ENCODE measurements at regions not wholly inside any gene's neighbourhood (a gene's known extent, or its start where the extent isn't known, plus 50 kb on each side); places are given as distances from the start of the nearest gene placed in this dataset.
A peak's percentile ranks its signal among the peaks of the same experiment; 100 is the strongest.

- DNase-seq (ENCODE audit: low spot score in 2 of 2) (no peak), ATAC-seq (no peak)
- Mint-ChIP-seq H3K4me3 (no peak overlapping the region), H3K9me3 (no peaks in the 10 kb centered on the region), H3K4me1 (no peaks in the 10 kb centered on the region), H3K27ac (no peak overlapping the region), H3K36me3 (no peaks in the 10 kb centered on the region)
Measured at GRCh38 chr1:87558921-87559320, 230.2 kb downstream of the LMO4 start.

- no peak for DNase-seq (ENCODE audit: low spot score in 2 of 2)
- Mint-ChIP-seq H3K9me3 (no peaks in the 10 kb centered on the region), H3K4me1 (no peaks in the 10 kb centered on the region), H3K27ac (no peak overlapping the region), H3K36me3 (no peaks in the 10 kb centered on the region), H3K4me3 (no peak overlapping the region)
- no peak for ATAC-seq
Measured at GRCh38 chr1:87560137-87560536, 231.5 kb downstream of the LMO4 start.

- ATAC-seq (no peak), DNase-seq (ENCODE audit: low spot score in 2 of 2) (no peak)
- Mint-ChIP-seq H3K36me3 (no peaks in the 10 kb centered on the region), H3K9me3 (no peaks in the 10 kb centered on the region), H3K27ac (no peak overlapping the region), H3K4me1 (no peaks in the 10 kb centered on the region), H3K4me3 (no peak overlapping the region)
Measured at GRCh38 chr1:87560601-87561360, 232.1 kb downstream of the LMO4 start.

- Mint-ChIP-seq H3K36me3 (no peaks in the 10 kb centered on the region), H3K4me1 (no peaks in the 10 kb centered on the region), H3K27ac (no peak overlapping the region), H3K4me3 (no peak overlapping the region), H3K9me3 (no peaks in the 10 kb centered on the region)
- ATAC-seq: no peak
- no peak for DNase-seq (ENCODE audit: low spot score in 2 of 2)
Measured at GRCh38 chr1:87563211-87563610, 234.5 kb downstream of the LMO4 start.

- H3K27ac Mint-ChIP-seq: no peak overlapping the region
- no peak overlapping the region for H3K4me3 Mint-ChIP-seq
- no peak for ATAC-seq
- no peaks in the 10 kb centered on the region for H3K36me3 Mint-ChIP-seq
- H3K4me1 Mint-ChIP-seq: no peaks in the 10 kb centered on the region
- no peaks in the 10 kb centered on the region for H3K9me3 Mint-ChIP-seq
- DNase-seq (ENCODE audit: low spot score in 2 of 2): no peak
Measured at GRCh38 chr1:87565861-87566260, 237.2 kb downstream of the LMO4 start.

GRCh38 chr1:87568005-87568404 is 239.3 kb downstream of the LMO4 start:
- H3K4me1 Mint-ChIP-seq: no peaks in the 10 kb centered on the region
- no peak overlapping the region for H3K4me3 Mint-ChIP-seq
- H3K9me3 Mint-ChIP-seq: no peaks in the 10 kb centered on the region
- H3K36me3 Mint-ChIP-seq: no peaks in the 10 kb centered on the region
- ATAC-seq: no peak
- H3K27ac Mint-ChIP-seq: no peak overlapping the region
- no peak for DNase-seq (ENCODE audit: low spot score in 2 of 2)

GRCh38 chr1:87568911-87569310 is 240.2 kb downstream of the LMO4 start:
- Mint-ChIP-seq H3K4me1 (no peaks in the 10 kb centered on the region), H3K4me3 (no peak overlapping the region), H3K9me3 (no peaks in the 10 kb centered on the region), H3K36me3 (no peaks in the 10 kb centered on the region), H3K27ac (no peak overlapping the region)
- DNase-seq (ENCODE audit: low spot score in 2 of 2): no peak
- no peak for ATAC-seq

- Mint-ChIP-seq H3K4me1 (no peaks in the 10 kb centered on the region), H3K36me3 (no peaks in the 10 kb centered on the region), H3K27ac (no peak overlapping the region), H3K9me3 (no peaks in the 10 kb centered on the region), H3K4me3 (no peak overlapping the region)
- no peak for DNase-seq (ENCODE audit: low spot score in 2 of 2)
- no peak for ATAC-seq
Measured at GRCh38 chr1:87572008-87572407, 243.3 kb downstream of the LMO4 start.

GRCh38 chr1:87572891-87573290 is 244.2 kb downstream of the LMO4 start:
- no peak for DNase-seq (ENCODE audit: low spot score in 2 of 2)
- H3K4me1 Mint-ChIP-seq: no peaks in the 10 kb centered on the region
- no peak overlapping the region for H3K4me3 Mint-ChIP-seq
- no peaks in the 10 kb centered on the region for H3K9me3 Mint-ChIP-seq
- H3K27ac Mint-ChIP-seq: no peak overlapping the region
- no peaks in the 10 kb centered on the region for H3K36me3 Mint-ChIP-seq
- ATAC-seq: no peak

GRCh38 chr1:87575528-87575927 is 246.8 kb downstream of the LMO4 start:
- Mint-ChIP-seq H3K4me3 (no peak overlapping the region), H3K4me1 (no peaks in the 10 kb centered on the region), H3K9me3 (no peaks in the 10 kb centered on the region), H3K36me3 (no peaks in the 10 kb centered on the region), H3K27ac (no peak overlapping the region)
- ATAC-seq (peak; percentile 61), DNase-seq (ENCODE audit: low spot score in 2 of 2) (no peak)

GRCh38 chr1:87578464-87578863 is 249.8 kb downstream of the LMO4 start:
- no peak overlapping the region for H3K4me3 Mint-ChIP-seq
- DNase-seq (ENCODE audit: low spot score in 2 of 2) (no peak), ATAC-seq (no peak)
- no peaks in the 10 kb centered on the region for H3K4me1 Mint-ChIP-seq
- no peaks in the 10 kb centered on the region for H3K9me3 Mint-ChIP-seq
- no peaks in the 10 kb centered on the region for H3K36me3 Mint-ChIP-seq
- H3K27ac Mint-ChIP-seq: no peak overlapping the region

- DNase-seq (ENCODE audit: low spot score in 2 of 2): no peak
- H3K4me1 Mint-ChIP-seq: no peaks in the 10 kb centered on the region
- no peaks in the 10 kb centered on the region for H3K36me3 Mint-ChIP-seq
- no peaks in the 10 kb centered on the region for H3K9me3 Mint-ChIP-seq
- H3K27ac Mint-ChIP-seq: no peak overlapping the region
- H3K4me3 Mint-ChIP-seq: no peak overlapping the region
- no peak for ATAC-seq
Measured at GRCh38 chr1:87583459-87583858, 254.8 kb downstream of the LMO4 start.

- Mint-ChIP-seq H3K4me1 (no peaks in the 10 kb centered on the region), H3K27ac (no peak overlapping the region), H3K9me3 (no peaks in the 10 kb centered on the region), H3K4me3 (no peak overlapping the region), H3K36me3 (no peaks in the 10 kb centered on the region)
- ATAC-seq (no peak), DNase-seq (ENCODE audit: low spot score in 2 of 2) (no peak)
Measured at GRCh38 chr1:87584586-87584985, 255.9 kb downstream of the LMO4 start.

GRCh38 chr1:87586501-87586900 is 257.8 kb downstream of the LMO4 start:
- ATAC-seq (no peak), DNase-seq (ENCODE audit: low spot score in 2 of 2) (no peak)
- Mint-ChIP-seq H3K4me1 (no peaks in the 10 kb centered on the region), H3K4me3 (no peak overlapping the region), H3K9me3 (no peaks in the 10 kb centered on the region), H3K36me3 (no peaks in the 10 kb centered on the region), H3K27ac (no peak overlapping the region)

GRCh38 chr1:87588495-87588894 is 259.8 kb downstream of the LMO4 start:
- no peak overlapping the region for H3K27ac Mint-ChIP-seq
- ATAC-seq: no peak

GRCh38 chr1:87591492-87591891 is 262.8 kb downstream of the LMO4 start:
- H3K36me3 Mint-ChIP-seq: no peaks in the 10 kb centered on the region
- H3K9me3 Mint-ChIP-seq: no peaks in the 10 kb centered on the region
- H3K4me1 Mint-ChIP-seq: no peaks in the 10 kb centered on the region

More at GRCh38 chr1:87588495-87588894, 259.8 kb downstream of the LMO4 start:
- no peak overlapping the region for H3K4me3 Mint-ChIP-seq
- no peaks in the 10 kb centered on the region for H3K4me1 Mint-ChIP-seq
- no peaks in the 10 kb centered on the region for H3K9me3 Mint-ChIP-seq
- no peaks in the 10 kb centered on the region for H3K36me3 Mint-ChIP-seq
- DNase-seq (ENCODE audit: low spot score in 2 of 2): no peak

GRCh38 chr1:87592156-87592555 is 263.5 kb downstream of the LMO4 start:
- H3K4me3 Mint-ChIP-seq: no peak overlapping the region
- no peak overlapping the region for H3K27ac Mint-ChIP-seq
- DNase-seq (ENCODE audit: low spot score in 2 of 2) (no peak), ATAC-seq (no peak)
- no peaks in the 10 kb centered on the region for H3K4me1 Mint-ChIP-seq
- no peaks in the 10 kb centered on the region for H3K9me3 Mint-ChIP-seq
- no peaks in the 10 kb centered on the region for H3K36me3 Mint-ChIP-seq

More at GRCh38 chr1:87591492-87591891, 262.8 kb downstream of the LMO4 start:
- no peak for DNase-seq (ENCODE audit: low spot score in 2 of 2)
- H3K27ac Mint-ChIP-seq: no peak overlapping the region
- H3K4me3 Mint-ChIP-seq: no peak overlapping the region
- no peak for ATAC-seq

Data from stimulated activated effector memory CD8-positive, alpha-beta T cell treated with anti-CD3 and anti-CD28 coated beads, Interleukin-12 subunit alpha, Interleukin-12 subunit beta, amount 100 ng/mL, for 72 hours (primary cell).